ENCODE measurements at regions not wholly inside any gene's neighbourhood (a gene's known extent, or its start where the extent isn't known, plus 50 kb on each side); places are given as distances from the start of the nearest gene placed in this dataset.

DNA sequence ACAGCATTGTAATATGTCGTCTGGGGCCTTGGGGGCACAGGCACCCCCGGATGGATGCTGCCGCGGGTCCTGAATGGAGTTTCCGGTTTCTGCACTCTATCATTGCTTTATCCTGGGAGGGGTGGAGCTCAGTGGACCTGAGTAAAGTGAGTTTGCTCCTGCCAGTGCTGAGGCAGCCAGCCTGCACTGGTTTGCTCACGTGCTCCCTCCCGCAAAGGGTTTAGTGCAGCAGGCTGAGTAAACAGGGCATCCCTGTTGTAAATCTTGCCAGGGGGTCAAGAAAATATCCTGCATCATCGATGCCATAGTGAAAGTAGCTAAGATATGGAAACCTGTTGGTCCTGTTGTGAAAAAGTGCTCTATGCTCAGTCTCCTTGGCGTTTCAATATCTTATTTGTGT lies 85.6 kb upstream of the BRINP3 start:
- intact Hi-C loops (cut with micrococcal nuclease): no loop called here
- ATAC-seq (ENCODE audit: low read depth): no peak
- H3K27ac ChIP-seq (ENCODE audit: insufficient read depth, low read length): no peak overlapping the region

More for the DNA sequence above, 85.6 kb upstream of the BRINP3 start:
- H2BK5ac ChIP-seq (ENCODE audit: low read depth, low read length, poor library complexity, severe bottlenecking): no peak overlapping the region
- H3K4me3 ChIP-seq (ENCODE audit: insufficient read depth, low read depth, low read length): no peak overlapping the region
- no peak overlapping the region for H2AFZ ChIP-seq (replicated peaks; ENCODE audit: low read length, poor library complexity)
- H2BK20ac ChIP-seq (ENCODE audit: low read depth, low read length): no peak overlapping the region
- H4K8ac ChIP-seq (ENCODE audit: low read depth in 2 of 2, low read length in 2 of 2): no peak overlapping the region
- no peaks in the 10 kb centered on the region for H3K4me1 ChIP-seq (ENCODE audit: control insufficient read depth, insufficient read depth, low read length)
- BruUV-seq (replicated peaks): no TSS peak
- H4K5ac ChIP-seq (ENCODE audit: low read depth, low read length): no peak overlapping the region
- H3K4me2 ChIP-seq (ENCODE audit: low read depth, low read length): no peak overlapping the region
- peak overlapping the region; percentile 42 for H2AK9ac ChIP-seq (replicated peaks; ENCODE audit: low read depth, low read length, poor library complexity)
- TF ChIP-seq USF2 (IDR thresholded peaks at IDR 0.05; ENCODE audit: low read depth, low read length): no peak
- TF ChIP-seq ELK1 (IDR thresholded peaks at IDR 0.05; ENCODE audit: borderline replicate concordance, low read depth, low read length): no peak
- no peak for TF ChIP-seq MAZ (IDR thresholded peaks at IDR 0.05; ENCODE audit: borderline replicate concordance, low read depth, low read length)
- TF ChIP-seq RCOR1 (IDR thresholded peaks at IDR 0.05; ENCODE audit: insufficient replicate concordance, low read length): no peak
- TF ChIP-seq FOS (IDR thresholded peaks at IDR 0.05; ENCODE audit: low read depth, low read length): no peak
- no peak for TF ChIP-seq BHLHE40 (IDR thresholded peaks at IDR 0.05; ENCODE audit: low read depth, low read length)
- TF ChIP-seq CEBPB (IDR thresholded peaks at IDR 0.05; ENCODE audit: low read depth, low read length): no peak
- TF ChIP-seq SMC3 (IDR thresholded peaks at IDR 0.05; ENCODE audit: low read depth, low read length): no peak
- no peak for TF ChIP-seq RAD21 (IDR thresholded peaks at IDR 0.05; ENCODE audit: low read length)
- no peak for TF ChIP-seq CHD1 (IDR thresholded peaks at IDR 0.05; ENCODE audit: low read depth, low read length)
- TF ChIP-seq, protein P1, sequence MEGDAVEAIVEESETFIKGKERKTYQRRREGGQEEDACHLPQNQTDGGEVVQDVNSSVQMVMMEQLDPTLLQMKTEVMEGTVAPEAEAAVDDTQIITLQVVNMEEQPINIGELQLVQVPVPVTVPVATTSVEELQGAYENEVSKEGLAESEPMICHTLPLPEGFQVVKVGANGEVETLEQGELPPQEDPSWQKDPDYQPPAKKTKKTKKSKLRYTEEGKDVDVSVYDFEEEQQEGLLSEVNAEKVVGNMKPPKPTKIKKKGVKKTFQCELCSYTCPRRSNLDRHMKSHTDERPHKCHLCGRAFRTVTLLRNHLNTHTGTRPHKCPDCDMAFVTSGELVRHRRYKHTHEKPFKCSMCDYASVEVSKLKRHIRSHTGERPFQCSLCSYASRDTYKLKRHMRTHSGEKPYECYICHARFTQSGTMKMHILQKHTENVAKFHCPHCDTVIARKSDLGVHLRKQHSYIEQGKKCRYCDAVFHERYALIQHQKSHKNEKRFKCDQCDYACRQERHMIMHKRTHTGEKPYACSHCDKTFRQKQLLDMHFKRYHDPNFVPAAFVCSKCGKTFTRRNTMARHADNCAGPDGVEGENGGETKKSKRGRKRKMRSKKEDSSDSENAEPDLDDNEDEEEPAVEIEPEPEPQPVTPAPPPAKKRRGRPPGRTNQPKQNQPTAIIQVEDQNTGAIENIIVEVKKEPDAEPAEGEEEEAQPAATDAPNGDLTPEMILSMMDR (conservative IDR thresholded peaks at IDR 0.05; ENCODE audit: low read depth, low read length): no peak
- POLR2A ChIA-PET (ENCODE audit: unreplicated experiment): no interaction called here
- H4K91ac ChIP-seq (ENCODE audit: insufficient read depth, low read depth, low read length): no peak overlapping the region
- H3K14ac ChIP-seq (replicated peaks; ENCODE audit: low read depth, low read length): no peak overlapping the region
- H3K23ac ChIP-seq (ENCODE audit: low read depth, low read length): no peak overlapping the region
- H3K9ac ChIP-seq (ENCODE audit: low read depth, low read length): no peak overlapping the region
- no peak overlapping the region for H3K56ac ChIP-seq (ENCODE audit: extremely low read depth, insufficient read depth, low read length)
- H3K9me1 ChIP-seq (ENCODE audit: insufficient read depth, low read length): no peaks in the 10 kb centered on the region
- no peaks in the 10 kb centered on the region for H3K27me3 ChIP-seq (ENCODE audit: control insufficient read depth, insufficient read depth, low read length)
- H2AK5ac ChIP-seq (ENCODE audit: low read depth, low read length): no peak overlapping the region
- no peak overlapping the region for H2BK120ac ChIP-seq (ENCODE audit: low read depth, low read length)
- in situ Hi-C loops (cut with MboI; ENCODE audit: low sequenced_read_pairs) (no loop called here), dilution Hi-C loops (cut with HindIII; ENCODE audit: low sequenced_read_pairs, unreplicated experiment) (no loop called here)
- CTCF ChIA-PET: no interaction called here
- H4K20me1 ChIP-seq (ENCODE audit: insufficient read depth, low read length): no peaks in the 10 kb centered on the region
- H3K18ac ChIP-seq (ENCODE audit: low read depth, low read length): no peak overlapping the region
- no peak overlapping the region for H2BK15ac ChIP-seq (ENCODE audit: low read depth, low read length)
- no peaks in the 10 kb centered on the region for H3K36me3 ChIP-seq (ENCODE audit: control insufficient read depth, insufficient read depth, low read length)
- peaks cover 2% of the 10 kb centered on the region for H3K9me3 ChIP-seq (ENCODE audit: control insufficient read depth, insufficient read depth, low read length)
- H3K79me1 ChIP-seq (ENCODE audit: low read depth in 1 of 2, low read length in 2 of 2): no peaks in the 10 kb centered on the region
- no peak overlapping the region for H3K4ac ChIP-seq (ENCODE audit: low read depth, low read length)
- WGBS, 2 experiments (ENCODE audit: extremely low coverage in 2 of 2, insufficient read length in 1 of 2): 100% methylated on average over 2 of the region's 9 CpGs; no CpG with 5 or more reads in 1 of the 2 experiments
- DNase-seq: no peak

Data from IMR-90 (cell line).